ENCODE measurements at regions not wholly inside any gene's neighbourhood (a gene's known extent, or its start where the extent isn't known, plus 50 kb on each side); places are given as distances from the start of the nearest gene placed in this dataset.

GRCh38 chr4:171644430-171645057 is 168.7 kb upstream of the GALNTL6 start:
- Histone ChIP-seq H3K9me3 (ENCODE audit: low read length) (no peaks in the 10 kb centered on the region), H3K9ac (ENCODE audit: low read length) (no peak overlapping the region), H3K27ac (ENCODE audit: low read depth, low read length, poor library complexity, severe bottlenecking) (no peak overlapping the region), H3K4me2 (ENCODE audit: low read length) (peak overlapping the region; percentile 14; the same call in 1 of the 2 replicates), H3K79me2 (ENCODE audit: insufficient read depth, low read length) (no peaks in the 10 kb centered on the region), H3K4me3 (ENCODE audit: low read depth, low read length, poor library complexity, severe bottlenecking) (no peak overlapping the region), H3K4me1 (ENCODE audit: insufficient read depth, low read length, severe bottlenecking) (peaks cover 14% of the 10 kb centered on the region), H3K27me3 (ENCODE audit: insufficient read depth, low read length) (no peaks in the 10 kb centered on the region), H3F3A (ENCODE audit: insufficient read depth, low read length) (no peaks in the 10 kb centered on the region), H3K36me3 (ENCODE audit: insufficient read depth, low read length) (no peaks in the 10 kb centered on the region), H3K9me2 (ENCODE audit: low read depth, low read length) (no peaks in the 10 kb centered on the region), H4K20me1 (ENCODE audit: insufficient read depth, low read length) (no peaks in the 10 kb centered on the region), H2AFZ (ENCODE audit: low read length) (peak overlapping the region; percentile 38; the same call in 1 of the 2 replicates)
- TF ChIP-seq, protein P1, sequence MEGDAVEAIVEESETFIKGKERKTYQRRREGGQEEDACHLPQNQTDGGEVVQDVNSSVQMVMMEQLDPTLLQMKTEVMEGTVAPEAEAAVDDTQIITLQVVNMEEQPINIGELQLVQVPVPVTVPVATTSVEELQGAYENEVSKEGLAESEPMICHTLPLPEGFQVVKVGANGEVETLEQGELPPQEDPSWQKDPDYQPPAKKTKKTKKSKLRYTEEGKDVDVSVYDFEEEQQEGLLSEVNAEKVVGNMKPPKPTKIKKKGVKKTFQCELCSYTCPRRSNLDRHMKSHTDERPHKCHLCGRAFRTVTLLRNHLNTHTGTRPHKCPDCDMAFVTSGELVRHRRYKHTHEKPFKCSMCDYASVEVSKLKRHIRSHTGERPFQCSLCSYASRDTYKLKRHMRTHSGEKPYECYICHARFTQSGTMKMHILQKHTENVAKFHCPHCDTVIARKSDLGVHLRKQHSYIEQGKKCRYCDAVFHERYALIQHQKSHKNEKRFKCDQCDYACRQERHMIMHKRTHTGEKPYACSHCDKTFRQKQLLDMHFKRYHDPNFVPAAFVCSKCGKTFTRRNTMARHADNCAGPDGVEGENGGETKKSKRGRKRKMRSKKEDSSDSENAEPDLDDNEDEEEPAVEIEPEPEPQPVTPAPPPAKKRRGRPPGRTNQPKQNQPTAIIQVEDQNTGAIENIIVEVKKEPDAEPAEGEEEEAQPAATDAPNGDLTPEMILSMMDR (IDR thresholded peaks at IDR 0.05; ENCODE audit: low read length) = no peak
- no peak for TF ChIP-seq EZH2 (IDR thresholded peaks at IDR 0.05; ENCODE audit: borderline replicate concordance, low read length)

DNA sequence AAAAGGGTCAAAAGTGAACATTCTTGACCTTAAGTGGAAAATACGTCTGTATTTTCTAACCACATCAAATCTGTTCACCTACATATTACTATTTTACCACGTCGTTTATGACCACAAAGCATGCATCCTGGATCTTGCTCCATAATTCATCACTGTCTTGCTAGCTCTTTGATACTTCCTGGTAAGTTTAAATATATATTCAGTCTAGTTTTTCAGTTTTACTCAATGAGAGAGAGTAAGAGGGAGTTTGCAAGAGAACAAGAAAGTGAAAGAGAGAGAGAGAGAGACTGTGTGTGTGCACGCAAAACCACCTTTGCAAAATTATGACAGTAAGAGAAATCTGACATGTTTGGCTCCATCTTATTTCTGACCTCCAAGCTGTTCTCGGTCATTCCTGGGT is 173.7 kb upstream of the GALNTL6 start:
- peak overlapping the region; percentile 74 for H2AFZ ChIP-seq (ENCODE audit: low read length)
- H3K27me3 ChIP-seq (ENCODE audit: insufficient read depth, low read length) = no peaks in the 10 kb centered on the region
- no peak for TF ChIP-seq EZH2 (IDR thresholded peaks at IDR 0.05; ENCODE audit: borderline replicate concordance, low read length)
- H3K27ac ChIP-seq (ENCODE audit: low read depth, low read length, poor library complexity, severe bottlenecking) = no peak overlapping the region
- H3K9me3 ChIP-seq (ENCODE audit: low read length) = no peaks in the 10 kb centered on the region
- no peak overlapping the region for H3K4me3 ChIP-seq (ENCODE audit: low read depth, low read length, poor library complexity, severe bottlenecking)
- H3K4me1 ChIP-seq (ENCODE audit: insufficient read depth, low read length, severe bottlenecking) = peaks cover 13% of the 10 kb centered on the region
- H4K20me1 ChIP-seq (ENCODE audit: insufficient read depth, low read length) = no peaks in the 10 kb centered on the region
- no peaks in the 10 kb centered on the region for H3F3A ChIP-seq (ENCODE audit: insufficient read depth, low read length)
- no peak overlapping the region for H3K9ac ChIP-seq (ENCODE audit: low read length)
- no peaks in the 10 kb centered on the region for H3K9me2 ChIP-seq (ENCODE audit: low read depth, low read length)
- no peaks in the 10 kb centered on the region for H3K79me2 ChIP-seq (ENCODE audit: insufficient read depth, low read length)
- no peaks in the 10 kb centered on the region for H3K36me3 ChIP-seq (ENCODE audit: insufficient read depth, low read length)
- H3K4me2 ChIP-seq (ENCODE audit: low read length) = peak overlapping the region; percentile 45

- H3F3A ChIP-seq (ENCODE audit: insufficient read depth, low read length) = no peaks in the 10 kb centered on the region
These were observed 176.6 kb upstream of the GALNTL6 start for GRCh38 chr4:171636606-171637005.

More at GRCh38 chr4:171636606-171637005, 176.6 kb upstream of the GALNTL6 start:
- Histone ChIP-seq H3K27ac (ENCODE audit: low read depth, low read length, poor library complexity, severe bottlenecking) (no peak overlapping the region), H3K79me2 (ENCODE audit: insufficient read depth, low read length) (no peaks in the 10 kb centered on the region), H3K4me2 (ENCODE audit: low read length) (no peak overlapping the region), H3K36me3 (ENCODE audit: insufficient read depth, low read length) (no peaks in the 10 kb centered on the region), H4K20me1 (ENCODE audit: insufficient read depth, low read length) (no peaks in the 10 kb centered on the region), H3K9me2 (ENCODE audit: low read depth, low read length) (no peaks in the 10 kb centered on the region), H3K27me3 (ENCODE audit: insufficient read depth, low read length) (no peaks in the 10 kb centered on the region), H3K9ac (ENCODE audit: low read length) (no peak overlapping the region), H2AFZ (ENCODE audit: low read length) (no peak overlapping the region), H3K4me1 (ENCODE audit: insufficient read depth, low read length, severe bottlenecking) (peaks cover 10% of the 10 kb centered on the region), H3K9me3 (ENCODE audit: low read length) (no peaks in the 10 kb centered on the region), H3K4me3 (ENCODE audit: low read depth, low read length, poor library complexity, severe bottlenecking) (no peak overlapping the region)
- TF ChIP-seq, protein P1 (IDR thresholded peaks at IDR 0.05; ENCODE audit: low read length) = no peak
- TF ChIP-seq EZH2 (IDR thresholded peaks at IDR 0.05; ENCODE audit: borderline replicate concordance, low read length) = no peak

All from OCI-LY1 (cell line).